CD4-positive, alpha-beta T cell (primary cell): ENCODE measurements at regions not wholly inside any gene's neighbourhood (a gene's known extent, or its start where the extent isn't known, plus 50 kb on each side); places are given as distances from the start of the nearest gene placed in this dataset.

ENCODE experiments used
- ATAC-seq: fragments of 200-7000 bp; cut with Tn5 transposase; one replicate; pipeline ENCODE4 v1.10.0; 2022; ENCODE audit warnings: mild to moderate bottlenecking; ENCODE audit not compliant: poor library complexity
- CTCF ChIA-PET: fragments of 350-600 bp; sonication (Branson Sonifier 250); formaldehyde crosslinking; loops from one replicate; lab custom pipeline; 2021; ENCODE audit warnings: antibody characterized with exemption, inconsistent platforms; lab: Charles Lee
- POLR2A ChIA-PET: fragments of 350-600 bp; sonication (Branson Sonifier 250); formaldehyde crosslinking; loops from one replicate; lab custom pipeline; 2021; ENCODE audit warnings: antibody characterized with exemption, inconsistent platforms; lab: Charles Lee
- DNase-seq, 14 experiments: peaks; one replicate each; pipeline ENCODE4 v3.0.0-alpha.2; 2013 to 2020; ENCODE audit warnings: mixed read lengths in 2 of 14
- H3K27ac ChIP-seq, 2 donors: one replicate each; pipeline versions ENCODE4 v1.5.1 to v1.7.0; 2013; ENCODE audit warnings: low read length in 2 of 2, low read depth in 1 of 2, mild to moderate bottlenecking in 1 of 2
- H3K27me3 ChIP-seq, 2 experiments: 1 replicate in 1 of 2; 2 replicates in 1 of 2; pipeline versions ENCODE4 v1.6.1 to v1.7.0; 2013; ENCODE audit warnings: low read length in 2 of 2, control low read depth in 1 of 2, mild to moderate bottlenecking in 1 of 2, moderate library complexity in 1 of 2; ENCODE audit not compliant: insufficient read depth in 2 of 2, control insufficient read depth in 1 of 2
- H3K36me3 ChIP-seq: one replicate; pipeline ENCODE4 v1.6.1; 2013; ENCODE audit warnings: low read length, control low read depth; ENCODE audit not compliant: insufficient read depth
- H3K4me1 ChIP-seq: one replicate; pipeline ENCODE4 v1.6.1; 2013; ENCODE audit warnings: low read length, control low read depth; ENCODE audit not compliant: insufficient read depth
- H3K4me3 ChIP-seq: one replicate; pipeline ENCODE4 v1.5.1; 2013; ENCODE audit warnings: mild to moderate bottlenecking, low read length, moderate library complexity
- H3K9me3 ChIP-seq, 2 experiments: 1 replicate in 1 of 2; 2 replicates in 1 of 2; pipeline versions ENCODE4 v1.6.1 to v1.7.0; 2013; ENCODE audit warnings: low read length in 2 of 2, mild to moderate bottlenecking in 2 of 2, control low read depth in 1 of 2, moderate library complexity in 1 of 2; ENCODE audit not compliant: control insufficient read depth in 1 of 2, insufficient read depth in 1 of 2
- H3K27ac Mint-ChIP-seq: one replicate; pipeline ENCODE4 v1.8.0; 2020; ENCODE audit warnings: mixed read lengths
- H3K27me3 Mint-ChIP-seq: one replicate; pipeline ENCODE4 v1.8.0; 2021; ENCODE audit warnings: mixed read lengths
- H3K36me3 Mint-ChIP-seq: one replicate; pipeline ENCODE4 v1.8.0; 2021; ENCODE audit warnings: low read depth, mixed read lengths
- H3K4me1 Mint-ChIP-seq: one replicate; pipeline ENCODE4 v1.8.0; 2021; ENCODE audit warnings: low read depth, mixed read lengths
- H3K4me3 Mint-ChIP-seq: one replicate; pipeline ENCODE4 v1.8.0; 2020; ENCODE audit warnings: mild to moderate bottlenecking, mixed read lengths
- H3K9me3 Mint-ChIP-seq: one replicate; pipeline ENCODE4 v1.8.0; 2020; ENCODE audit warnings: mixed read lengths
- CTCF ChIP-seq: fragments of 200-600 bp; IDR thresholded peaks from one replicate; pipeline ENCODE4 v1.8.0; 2022; ENCODE audit warnings: antibody characterized with exemption, mild to moderate bottlenecking
- intact Hi-C, 2 experiments: fragments of 100-400 bp; cut with DNase I in 1 of 2; cut with micrococcal nuclease in 1 of 2; formaldehyde crosslinking; loops; one replicate each; pipeline versions ENCODE4 v1.15.1 to v1.9.0; 2023 to 2025; cut with DNase I, micrococcal nuclease

- POLR2A ChIA-PET = no interaction called here
- no peak for TF ChIP-seq CTCF
- Histone ChIP-seq H3K27me3 (peaks cover 0 to 4% of the 10 kb centered on the region in 2 experiments), H3K27ac (no peak overlapping the region), H3K9me3 (peaks cover 6 to 24% of the 10 kb centered on the region in 2 experiments), H3K4me3 (no peak overlapping the region), H3K36me3 (no peaks in the 10 kb centered on the region), H3K4me1 (no peaks in the 10 kb centered on the region)
- CTCF ChIA-PET = no interaction called here
- Mint-ChIP-seq H3K4me1 (no peaks in the 10 kb centered on the region), H3K4me3 (no peak overlapping the region), H3K27me3 (peaks cover 19% of the 10 kb centered on the region), H3K36me3 (no peaks in the 10 kb centered on the region), H3K27ac (no peak overlapping the region), H3K9me3 (no peaks in the 10 kb centered on the region)
- DNase-seq (no peak), ATAC-seq (no peak)
- intact Hi-C loops = no loop called here
These were observed 167.1 kb upstream of the SOX1 start for GRCh38 chr13:111899714-111900389.

GRCh38 chr13:111900390-111901131 is 166.4 kb upstream of the SOX1 start:
- Mint-ChIP-seq H3K9me3 (no peaks in the 10 kb centered on the region), H3K36me3 (no peaks in the 10 kb centered on the region), H3K4me1 (no peaks in the 10 kb centered on the region), H3K27me3 (peaks cover 15% of the 10 kb centered on the region), H3K27ac (no peak overlapping the region), H3K4me3 (no peak overlapping the region)
- no peak for TF ChIP-seq CTCF
- H3K27ac ChIP-seq = no peak overlapping the region
- DNase-seq = no peak
- ATAC-seq = no peak
- no peak overlapping the region for H3K4me3 ChIP-seq
- ChIA-PET POLR2A (no interaction called here), CTCF (no interaction called here)
- H3K4me1 ChIP-seq = no peaks in the 10 kb centered on the region
- H3K9me3 ChIP-seq = peaks cover 0 to 26% of the 10 kb centered on the region in 2 experiments
- H3K27me3 ChIP-seq = no peaks in the 10 kb centered on the region
- intact Hi-C loops = no loop called here
- H3K36me3 ChIP-seq = no peaks in the 10 kb centered on the region

DNA sequence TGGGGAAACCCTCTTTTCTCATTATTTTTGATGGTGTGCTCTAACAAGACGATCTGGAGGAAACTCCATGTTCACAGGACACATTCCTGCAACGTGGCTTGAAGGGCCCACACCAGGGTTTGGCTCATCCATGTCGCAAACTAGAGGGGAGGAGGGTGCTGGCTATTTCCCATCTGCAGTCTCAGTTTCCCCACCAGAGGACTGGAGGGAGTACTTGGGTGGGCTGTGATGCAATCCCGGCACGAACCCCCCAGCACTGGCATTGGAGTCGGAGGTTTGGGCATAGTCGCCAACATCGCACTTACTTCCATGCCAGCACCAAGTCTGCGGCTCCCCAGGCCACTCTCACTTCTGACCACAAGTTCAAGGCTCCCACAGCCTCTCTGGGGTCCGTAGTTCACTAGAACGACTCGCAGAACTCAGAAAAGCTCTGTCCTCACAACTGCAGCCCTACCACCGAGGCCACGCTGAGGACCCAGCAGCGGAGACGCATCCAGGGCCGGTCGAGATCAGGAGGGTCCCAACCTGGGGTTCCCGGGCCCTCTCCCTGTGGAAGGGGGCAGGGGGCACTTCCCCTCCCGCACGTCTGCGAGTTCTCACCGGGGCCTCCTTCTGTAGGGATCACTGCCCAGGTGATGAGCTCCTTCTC is 165.6 kb upstream of the SOX1 start:
- no peak for DNase-seq
- POLR2A ChIA-PET = no interaction called here
- no peak for TF ChIP-seq CTCF

More for the DNA sequence above, 165.6 kb upstream of the SOX1 start:
- Mint-ChIP-seq H3K9me3 (no peaks in the 10 kb centered on the region), H3K36me3 (no peaks in the 10 kb centered on the region), H3K27me3 (peaks cover 7% of the 10 kb centered on the region), H3K4me1 (no peaks in the 10 kb centered on the region), H3K4me3 (no peak overlapping the region), H3K27ac (no peak overlapping the region)
- Histone ChIP-seq H3K27ac (no peak overlapping the region), H3K4me3 (no peak overlapping the region), H3K27me3 (no peaks in the 10 kb centered on the region), H3K9me3 (peaks cover 0 to 19% of the 10 kb centered on the region in 2 experiments), H3K4me1 (no peaks in the 10 kb centered on the region), H3K36me3 (no peaks in the 10 kb centered on the region)
- CTCF ChIA-PET = no interaction called here
- intact Hi-C loops = no loop called here
- no peak for ATAC-seq
